Tibial nerve (tissue), 4 donors: ENCODE measurements at regions not wholly inside any gene's neighbourhood (a gene's known extent, or its start where the extent isn't known, plus 50 kb on each side); places are given as distances from the start of the nearest gene placed in this dataset.

Experiments used
- CTCF ChIP-seq, 5 experiments: fragments of 200-600 bp in 3 of 5; fragments of 450-650 bp in 2 of 5; sonication (generic) in 3 of 5; IDR thresholded peaks; one replicate each; pipeline ENCODE4 v1.5.1; 2016 to 2019; ENCODE audit warnings: antibody characterized with exemption in 5 of 5, mild to moderate bottlenecking in 3 of 5, moderate library complexity in 2 of 5
- EP300 ChIP-seq, 2 donors: sonication (generic); formaldehyde crosslinking; IDR thresholded peaks; one replicate each; pipeline ENCODE4 v1.6.1; 2017; ENCODE audit warnings: antibody characterized with exemption in 2 of 2, mild to moderate bottlenecking in 1 of 2
- POLR2A ChIP-seq, 2 donors: fragments of 450-650 bp; IDR thresholded peaks; one replicate each; pipeline ENCODE4 v1.6.1; 2017; ENCODE audit warnings: antibody characterized with exemption in 2 of 2, mild to moderate bottlenecking in 2 of 2, moderate library complexity in 2 of 2

GRCh38 chr2:149953627-149954026 is 366.1 kb upstream of the MMADHC start:
- no peak for TF ChIP-seq EP300 (IDR thresholded peaks at IDR 0.05)
- TF ChIP-seq CTCF (IDR thresholded peaks at IDR 0.05): no peak
- TF ChIP-seq POLR2A (IDR thresholded peaks at IDR 0.05): no peak
